ENCODE measurements at regions not wholly inside any gene's neighbourhood (a gene's known extent, or its start where the extent isn't known, plus 50 kb on each side); places are given as distances from the start of the nearest gene placed in this dataset.

DNA sequence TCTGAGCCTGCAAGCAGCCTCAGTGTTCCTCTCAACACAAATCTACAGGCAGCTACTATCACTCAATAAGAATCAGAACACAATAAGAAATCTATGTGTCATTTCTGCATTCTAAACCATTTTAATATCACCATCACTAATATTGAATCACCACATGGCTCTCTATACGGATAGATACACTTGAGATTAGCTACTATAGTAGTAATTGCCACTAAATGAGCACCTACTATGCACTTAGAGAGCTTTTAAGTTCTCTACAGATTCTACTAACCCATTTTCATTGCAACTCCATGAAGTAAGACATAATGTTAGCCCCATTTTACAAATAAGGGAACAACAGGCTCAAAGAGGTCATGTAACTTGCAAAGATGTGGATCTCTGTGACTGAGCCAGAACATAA lies 132.8 kb upstream of the DYNLRB2 start:
- TF ChIP-seq, protein P1, sequence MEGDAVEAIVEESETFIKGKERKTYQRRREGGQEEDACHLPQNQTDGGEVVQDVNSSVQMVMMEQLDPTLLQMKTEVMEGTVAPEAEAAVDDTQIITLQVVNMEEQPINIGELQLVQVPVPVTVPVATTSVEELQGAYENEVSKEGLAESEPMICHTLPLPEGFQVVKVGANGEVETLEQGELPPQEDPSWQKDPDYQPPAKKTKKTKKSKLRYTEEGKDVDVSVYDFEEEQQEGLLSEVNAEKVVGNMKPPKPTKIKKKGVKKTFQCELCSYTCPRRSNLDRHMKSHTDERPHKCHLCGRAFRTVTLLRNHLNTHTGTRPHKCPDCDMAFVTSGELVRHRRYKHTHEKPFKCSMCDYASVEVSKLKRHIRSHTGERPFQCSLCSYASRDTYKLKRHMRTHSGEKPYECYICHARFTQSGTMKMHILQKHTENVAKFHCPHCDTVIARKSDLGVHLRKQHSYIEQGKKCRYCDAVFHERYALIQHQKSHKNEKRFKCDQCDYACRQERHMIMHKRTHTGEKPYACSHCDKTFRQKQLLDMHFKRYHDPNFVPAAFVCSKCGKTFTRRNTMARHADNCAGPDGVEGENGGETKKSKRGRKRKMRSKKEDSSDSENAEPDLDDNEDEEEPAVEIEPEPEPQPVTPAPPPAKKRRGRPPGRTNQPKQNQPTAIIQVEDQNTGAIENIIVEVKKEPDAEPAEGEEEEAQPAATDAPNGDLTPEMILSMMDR (IDR thresholded peaks at IDR 0.05): no peak
- TF ChIP-seq POLR2A (IDR thresholded peaks at IDR 0.05): no peak
